ENCODE measurements at regions not wholly inside any gene's neighbourhood (a gene's known extent, or its start where the extent isn't known, plus 50 kb on each side); places are given as distances from the start of the nearest gene placed in this dataset.

GRCh38 chr1:213666922-213667321 is 320.9 kb upstream of the PROX1 start:
- no peak for TF ChIP-seq CTCF (IDR thresholded peaks at IDR 0.05)
- no peak for TF ChIP-seq ZNF138 (CRISPR knock-in tag; conservative IDR thresholded peaks at IDR 0.05)
- TF ChIP-seq FOXJ3 (CRISPR knock-in tag; IDR thresholded peaks at IDR 0.05; ENCODE audit: borderline replicate concordance), result no peak
